ENCODE measurements at regions not wholly inside any gene's neighbourhood (a gene's known extent, or its start where the extent isn't known, plus 50 kb on each side); places are given as distances from the start of the nearest gene placed in this dataset.

GRCh38 chr5:51028394-51028793 is 354.9 kb upstream of the ISL1 start:
- no peak overlapping the region for H3K4me2 ChIP-seq (ENCODE audit: insufficient read depth, low read length)
- TF ChIP-seq CTCF (IDR thresholded peaks at IDR 0.05; ENCODE audit: extremely low read depth in 1 of 2, insufficient read depth in 1 of 2, low read depth in 1 of 2, low read length in 2 of 2) (no peak), POLR2AphosphoS5 (IDR thresholded peaks at IDR 0.05; ENCODE audit: insufficient read depth, low read depth, low read length) (no peak), FOS (IDR thresholded peaks at IDR 0.05; ENCODE audit: borderline replicate concordance, insufficient read depth, low read length) (no peak), MYC (IDR thresholded peaks at IDR 0.05; ENCODE audit: low read depth, low read length) (no peak), EZH2 (IDR thresholded peaks at IDR 0.05; ENCODE audit: borderline replicate concordance, low read depth, low read length, severe bottlenecking) (no peak), POLR2A (IDR thresholded peaks at IDR 0.05; ENCODE audit: low read depth, low read length) (no peak), JUN (IDR thresholded peaks at IDR 0.05; ENCODE audit: borderline replicate concordance, insufficient read depth, insufficient read length, low read depth) (no peak), GATA2 (IDR thresholded peaks at IDR 0.05; ENCODE audit: insufficient read depth, insufficient read length, low read depth, low read length) (no peak), MAX (IDR thresholded peaks at IDR 0.05; ENCODE audit: insufficient read depth, insufficient read length) (no peak)
- no peaks in the 10 kb centered on the region for H3K79me2 ChIP-seq (ENCODE audit: control insufficient read depth, insufficient read depth, low read length)
- intact Hi-C loops (cut with micrococcal nuclease) (no loop called here), dilution Hi-C loops (cut with MboI; ENCODE audit: extremely low pct_ligation_motif_present, low sequenced_read_pairs) (no loop called here)
- POLR2A ChIA-PET = no interaction called here
- no peak overlapping the region for H3K4me3 ChIP-seq (replicated peaks in 1 of 3; ENCODE audit: insufficient read depth in 1 of 3, low read depth in 1 of 3, low read length in 3 of 3)
- CTCF ChIA-PET = no interaction called here
- H3K9me1 ChIP-seq (replicated peaks; ENCODE audit: control insufficient read depth, extremely low read depth, insufficient read depth, low read length) = no peaks in the 10 kb centered on the region
- peaks cover 6% of the 10 kb centered on the region for H3K9me3 ChIP-seq (replicated peaks; ENCODE audit: control insufficient read depth, insufficient read depth, low read length)
- no peaks in the 10 kb centered on the region for H3K4me1 ChIP-seq (ENCODE audit: control insufficient read depth, extremely low read depth, insufficient read depth, low read length)
- H3K36me3 ChIP-seq (ENCODE audit: control insufficient read depth in 2 of 2, extremely low read depth in 1 of 2, insufficient read depth in 2 of 2, low read length in 2 of 2) = no peaks in the 10 kb centered on the region
- no peak overlapping the region for H3K27ac ChIP-seq (ENCODE audit: insufficient read depth, low read depth, low read length)
- DNase-seq (ENCODE audit: low read depth, low spot score) (no peak), FAIRE-seq (no peak)
- no peak overlapping the region for H3K9ac ChIP-seq (replicated peaks; ENCODE audit: extremely low read depth, insufficient read depth, low read length)
- H4K20me1 ChIP-seq (replicated peaks; ENCODE audit: control insufficient read depth, extremely low read depth, insufficient read depth, low read length) = no peaks in the 10 kb centered on the region
- no peaks in the 10 kb centered on the region for H3K27me3 ChIP-seq (ENCODE audit: control insufficient read depth in 2 of 2, insufficient read depth in 2 of 2, low read length in 2 of 2)
- BruUV-seq (replicated peaks) = no TSS peak
- no peak overlapping the region for H2AFZ ChIP-seq (ENCODE audit: low read depth, low read length)

Measured in endothelial cell of umbilical vein (primary cell).